SU-DHL-6 (cell line): ENCODE measurements at regions not wholly inside any gene's neighbourhood (a gene's known extent, or its start where the extent isn't known, plus 50 kb on each side); places are given as distances from the start of the nearest gene placed in this dataset.

ENCODE experiments used
- H2AFZ ChIP-seq: fragments of 200-600 bp; sonication (generic); 2 replicates; pipeline ENCODE4 v1.6.1; 2014; ENCODE audit warnings: low read depth, mild to moderate bottlenecking, moderate library complexity, mixed read lengths, antibody characterized with exemption, low read length; ENCODE audit not compliant: severe bottlenecking
- H3F3A ChIP-seq: fragments of 200-600 bp; shearing (Covaris generic); 2 replicates; pipeline ENCODE4 v1.6.0; 2016; ENCODE audit warnings: antibody characterized with exemption, mild to moderate bottlenecking; ENCODE audit not compliant: insufficient read depth
- H3K27ac ChIP-seq: fragments of 200-600 bp; sonication (generic); 2 replicates; pipeline ENCODE4 v1.5.1; 2016; ENCODE audit warnings: low read depth, mild to moderate bottlenecking, low read length, moderate library complexity, mixed read lengths
- H3K27me3 ChIP-seq: fragments of 200-600 bp; sonication (generic), shearing (Covaris generic); 2 replicates; pipeline ENCODE4 v1.6.0; 2014; ENCODE audit warnings: mild to moderate bottlenecking, low read length
- H3K36me3 ChIP-seq: fragments of 200-600 bp; sonication (generic); 2 replicates; pipeline ENCODE4 v1.6.1; 2014; ENCODE audit warnings: mild to moderate bottlenecking, low read length, mixed read lengths
- H3K4me2 ChIP-seq: fragments of 300-600, 200-600 bp; shearing (Covaris generic), sonication (generic); 2 replicates; pipeline ENCODE4 v1.6.0; 2014; ENCODE audit warnings: low read length, low read depth, mild to moderate bottlenecking; ENCODE audit not compliant: poor library complexity, severe bottlenecking
- H3K4me3 ChIP-seq: fragments of 200-600 bp; sonication (generic); 2 replicates; pipeline ENCODE4 v1.5.1; 2014; ENCODE audit warnings: antibody characterized with exemption, low read length, mild to moderate bottlenecking, mixed read lengths; ENCODE audit not compliant: insufficient read depth, poor library complexity, severe bottlenecking
- H3K79me2 ChIP-seq: fragments of 200-600 bp; sonication (generic); 2 replicates; pipeline ENCODE4 v1.6.1; 2014; ENCODE audit warnings: mild to moderate bottlenecking, low read length, moderate library complexity; ENCODE audit not compliant: insufficient read depth
- H3K9ac ChIP-seq: fragments of 200-600 bp; sonication (generic); 2 replicates; pipeline ENCODE4 v1.7.0; 2014; ENCODE audit warnings: mild to moderate bottlenecking, low read length
- H3K9me2 ChIP-seq: fragments of 200-600 bp; sonication (generic); replicated peaks from 2 replicates; pipeline ENCODE4 v1.6.1; 2014; ENCODE audit warnings: low read length; ENCODE audit not compliant: insufficient read depth
- H3K9me3 ChIP-seq: fragments of 200-600 bp; sonication (generic); 2 replicates; pipeline ENCODE4 v1.6.1; 2014; ENCODE audit warnings: low read length, mixed read lengths; ENCODE audit not compliant: insufficient read depth
- H4K20me1 ChIP-seq: fragments of 200-600 bp; sonication (generic); 2 replicates; pipeline ENCODE4 v1.6.1; 2014; ENCODE audit warnings: low read depth, mild to moderate bottlenecking, antibody characterized with exemption, low read length, moderate library complexity, mixed read lengths
- EZH2phosphoT487 ChIP-seq: fragments of 200-600 bp; sonication (generic), shearing (Covaris generic); conservative IDR thresholded peaks from 2 replicates; pipeline ENCODE4 v1.6.1; 2018; ENCODE audit warnings: mild to moderate bottlenecking, antibody characterized with exemption, low read length, moderate library complexity, mixed read lengths
- TF ChIP-seq, protein P1 (sequence below): fragments of 200-600 bp; sonication (generic); IDR thresholded peaks from one replicate; pipeline ENCODE4 v1.5.1; 2017; ENCODE audit warnings: antibody characterized with exemption, mild to moderate bottlenecking, low read length, moderate library complexity; ENCODE audit not compliant: insufficient read depth, poor library complexity, severe bottlenecking

DNA sequence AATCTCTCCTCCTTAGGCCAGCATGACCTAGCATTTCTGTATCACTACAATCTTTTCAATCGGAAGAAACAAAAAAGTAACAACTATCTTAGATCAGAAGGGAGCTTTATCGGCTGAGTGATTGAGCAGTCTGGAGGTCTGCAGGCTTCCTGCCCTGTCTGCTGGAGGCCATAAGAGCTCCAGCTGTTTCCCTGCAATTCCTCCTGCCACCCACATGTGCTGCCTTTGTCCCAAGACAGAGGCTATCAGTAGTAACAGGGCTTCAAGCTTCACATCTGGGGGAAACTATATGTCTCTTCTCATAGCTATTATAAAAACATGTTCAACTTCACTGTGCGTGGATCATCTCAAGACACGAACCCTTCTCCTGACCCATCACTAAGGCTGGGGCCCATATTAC lies 70.1 kb upstream of the VWC2 start:
- Histone ChIP-seq H3K4me2 (no peak overlapping the region), H3K9me2 (no peaks in the 10 kb centered on the region), H3F3A (no peaks in the 10 kb centered on the region), H3K4me3 (no peak overlapping the region), H3K9me3 (no peaks in the 10 kb centered on the region), H3K9ac (no peak overlapping the region), H3K36me3 (no peaks in the 10 kb centered on the region), H2AFZ (no peak overlapping the region), H3K27me3 (no peaks in the 10 kb centered on the region), H4K20me1 (no peaks in the 10 kb centered on the region), H3K79me2 (no peaks in the 10 kb centered on the region), H3K27ac (no peak overlapping the region)
- TF ChIP-seq EZH2phosphoT487, result no peak
- TF ChIP-seq, protein P1, sequence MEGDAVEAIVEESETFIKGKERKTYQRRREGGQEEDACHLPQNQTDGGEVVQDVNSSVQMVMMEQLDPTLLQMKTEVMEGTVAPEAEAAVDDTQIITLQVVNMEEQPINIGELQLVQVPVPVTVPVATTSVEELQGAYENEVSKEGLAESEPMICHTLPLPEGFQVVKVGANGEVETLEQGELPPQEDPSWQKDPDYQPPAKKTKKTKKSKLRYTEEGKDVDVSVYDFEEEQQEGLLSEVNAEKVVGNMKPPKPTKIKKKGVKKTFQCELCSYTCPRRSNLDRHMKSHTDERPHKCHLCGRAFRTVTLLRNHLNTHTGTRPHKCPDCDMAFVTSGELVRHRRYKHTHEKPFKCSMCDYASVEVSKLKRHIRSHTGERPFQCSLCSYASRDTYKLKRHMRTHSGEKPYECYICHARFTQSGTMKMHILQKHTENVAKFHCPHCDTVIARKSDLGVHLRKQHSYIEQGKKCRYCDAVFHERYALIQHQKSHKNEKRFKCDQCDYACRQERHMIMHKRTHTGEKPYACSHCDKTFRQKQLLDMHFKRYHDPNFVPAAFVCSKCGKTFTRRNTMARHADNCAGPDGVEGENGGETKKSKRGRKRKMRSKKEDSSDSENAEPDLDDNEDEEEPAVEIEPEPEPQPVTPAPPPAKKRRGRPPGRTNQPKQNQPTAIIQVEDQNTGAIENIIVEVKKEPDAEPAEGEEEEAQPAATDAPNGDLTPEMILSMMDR, result no peak

DNA sequence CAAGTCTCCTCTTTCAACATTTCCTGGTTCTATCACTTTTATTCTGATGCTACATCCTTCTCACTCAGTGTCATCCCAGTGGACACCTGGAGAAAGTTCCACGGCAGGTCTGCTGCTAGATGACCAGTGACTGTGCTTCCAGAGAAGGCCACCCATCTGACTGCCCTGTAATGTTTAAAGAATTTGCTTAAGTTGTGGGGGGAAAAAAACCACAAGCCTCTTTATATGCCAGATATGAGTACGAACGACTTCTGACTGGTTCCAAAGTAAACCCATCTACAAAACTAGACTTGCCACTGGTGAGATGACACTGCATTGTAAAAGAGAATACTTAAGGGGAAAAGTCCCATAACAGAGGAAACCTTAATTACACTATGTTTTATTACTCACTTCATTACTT lies 69.6 kb upstream of the VWC2 start:
- Histone ChIP-seq H3K9me2 (no peaks in the 10 kb centered on the region), H3K27ac (no peak overlapping the region), H3K4me3 (no peak overlapping the region), H3K27me3 (no peaks in the 10 kb centered on the region), H4K20me1 (no peaks in the 10 kb centered on the region), H3K4me2 (no peak overlapping the region), H3K9ac (no peak overlapping the region), H3K79me2 (no peaks in the 10 kb centered on the region), H3K36me3 (no peaks in the 10 kb centered on the region), H2AFZ (no peak overlapping the region), H3F3A (no peaks in the 10 kb centered on the region), H3K9me3 (no peaks in the 10 kb centered on the region)
- TF ChIP-seq, protein P1, result no peak
- no peak for TF ChIP-seq EZH2phosphoT487

DNA sequence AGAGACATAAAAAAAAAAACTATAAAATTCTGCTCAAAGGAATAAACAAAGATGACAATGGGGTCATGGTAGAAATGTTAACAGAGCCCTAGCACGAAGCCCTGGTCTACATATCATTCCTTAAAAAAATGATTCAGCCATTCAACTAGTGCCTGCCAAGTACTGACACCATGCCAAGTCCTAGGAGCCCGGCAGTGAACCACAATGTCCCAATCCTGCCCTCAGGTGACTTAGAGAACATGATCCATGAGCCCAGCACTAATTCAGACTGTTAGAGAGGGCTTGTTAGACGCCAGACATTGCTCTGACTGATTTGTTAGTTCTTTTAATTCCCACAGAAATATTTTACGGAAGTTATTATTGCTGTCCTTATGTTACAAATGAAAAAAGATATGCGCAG lies 67.3 kb upstream of the VWC2 start:
- Histone ChIP-seq H3K4me3 (no peak overlapping the region), H2AFZ (no peak overlapping the region), H4K20me1 (no peaks in the 10 kb centered on the region), H3K9ac (no peak overlapping the region), H3K27me3 (no peaks in the 10 kb centered on the region), H3K27ac (no peak overlapping the region), H3K9me3 (no peaks in the 10 kb centered on the region), H3F3A (no peaks in the 10 kb centered on the region), H3K4me2 (no peak overlapping the region), H3K79me2 (no peaks in the 10 kb centered on the region), H3K9me2 (no peaks in the 10 kb centered on the region), H3K36me3 (no peaks in the 10 kb centered on the region)
- TF ChIP-seq EZH2phosphoT487, result no peak
- TF ChIP-seq, protein P1, result no peak

DNA sequence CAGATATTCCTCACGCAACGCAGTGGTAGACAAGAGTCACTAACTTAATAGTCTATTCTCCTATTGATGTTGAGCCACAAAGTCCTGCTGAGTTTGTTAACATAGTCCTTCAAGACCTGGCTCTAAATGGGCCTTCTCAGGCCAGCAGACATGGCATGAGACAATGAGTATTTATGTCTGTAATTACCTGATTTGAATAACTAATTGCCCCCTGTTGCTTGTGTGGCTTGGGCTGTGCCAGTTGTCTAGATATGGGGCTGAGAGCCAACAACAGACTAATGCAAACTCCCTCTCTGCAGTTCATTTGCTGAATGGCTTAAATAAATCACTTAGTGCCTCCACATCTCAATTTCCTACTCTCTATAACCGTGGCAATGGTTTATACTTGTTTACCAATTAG lies 65.5 kb upstream of the VWC2 start:
- Histone ChIP-seq H3K9me2 (no peaks in the 10 kb centered on the region), H3K9ac (no peak overlapping the region), H3K27ac (no peak overlapping the region), H3K36me3 (no peaks in the 10 kb centered on the region), H3K4me3 (no peak overlapping the region), H3K4me2 (no peak overlapping the region), H3K79me2 (no peaks in the 10 kb centered on the region), H3K27me3 (no peaks in the 10 kb centered on the region), H2AFZ (no peak overlapping the region), H4K20me1 (no peaks in the 10 kb centered on the region), H3F3A (no peaks in the 10 kb centered on the region), H3K9me3 (no peaks in the 10 kb centered on the region)
- TF ChIP-seq, protein P1, result no peak
- TF ChIP-seq EZH2phosphoT487, result no peak
